NCI-H128 (cell line): ENCODE measurements at regions not wholly inside any gene's neighbourhood (a gene's known extent, or its start where the extent isn't known, plus 50 kb on each side); places are given as distances from the start of the nearest gene placed in this dataset.

Source experiments
- DNase-seq: peaks from one replicate; lab custom pipeline; 2025; ENCODE audit not compliant: unreplicated experiment; lab: John Stamatoyannopoulos, UW

DNA sequence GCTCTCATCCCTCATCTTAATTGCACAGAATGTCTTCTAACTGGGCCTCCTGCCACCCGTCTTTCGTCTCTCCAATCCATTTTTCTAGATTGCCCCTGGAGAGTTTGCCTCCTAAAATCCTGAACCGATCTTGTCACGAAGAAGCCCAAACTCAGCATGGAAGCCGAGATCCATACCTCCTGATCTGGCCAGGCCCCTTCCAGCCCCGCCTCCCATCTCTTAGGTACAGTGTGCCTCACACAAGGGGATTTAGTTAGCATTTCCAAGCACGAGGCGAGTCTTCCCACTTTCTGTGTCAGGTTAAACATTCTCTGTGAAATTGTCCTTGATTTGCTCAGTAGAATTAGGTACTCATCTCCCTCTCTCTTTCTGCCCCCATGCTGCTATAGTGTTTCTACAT lies 80.0 kb upstream of the TENM3 start:
- no peak for DNase-seq

DNA sequence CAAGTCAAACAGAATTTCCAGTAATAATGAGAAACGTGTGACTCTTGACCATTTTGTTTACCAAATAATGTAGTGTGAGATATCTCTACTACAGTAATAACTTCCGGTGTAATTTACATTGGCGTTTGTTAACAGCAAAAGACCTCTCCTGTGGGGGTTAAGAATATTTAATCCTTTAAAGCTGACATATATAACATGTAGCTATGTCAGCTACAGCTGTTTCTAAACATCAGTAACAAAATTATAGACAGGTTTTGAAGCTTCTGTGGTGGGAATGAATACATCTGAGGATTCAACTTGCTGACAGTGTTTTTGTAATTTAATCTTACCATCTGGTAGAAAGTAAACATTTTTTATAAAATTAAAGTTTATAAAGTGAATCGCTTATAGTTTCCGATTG lies 73.6 kb upstream of the TENM3 start:
- DNase-seq: no peak

DNA sequence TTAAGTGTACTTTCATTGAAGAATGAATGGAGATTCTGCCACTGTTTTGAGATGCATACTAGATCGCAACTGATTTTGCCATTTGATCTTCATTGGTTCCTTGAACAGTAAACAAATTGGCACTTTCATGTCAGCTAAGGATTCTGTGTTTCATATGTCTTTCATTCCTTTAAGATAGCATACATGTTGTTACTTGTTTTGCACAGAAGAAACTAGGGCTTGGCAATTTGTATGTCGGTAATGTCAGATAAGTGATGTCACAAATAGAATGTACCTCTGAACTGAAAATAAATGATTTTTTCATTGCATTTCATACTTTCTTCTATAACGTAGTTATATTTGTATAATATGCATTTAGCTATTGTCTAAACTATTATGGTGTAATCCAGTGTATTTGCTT lies 73.2 kb upstream of the TENM3 start:
- DNase-seq: no peak

DNA sequence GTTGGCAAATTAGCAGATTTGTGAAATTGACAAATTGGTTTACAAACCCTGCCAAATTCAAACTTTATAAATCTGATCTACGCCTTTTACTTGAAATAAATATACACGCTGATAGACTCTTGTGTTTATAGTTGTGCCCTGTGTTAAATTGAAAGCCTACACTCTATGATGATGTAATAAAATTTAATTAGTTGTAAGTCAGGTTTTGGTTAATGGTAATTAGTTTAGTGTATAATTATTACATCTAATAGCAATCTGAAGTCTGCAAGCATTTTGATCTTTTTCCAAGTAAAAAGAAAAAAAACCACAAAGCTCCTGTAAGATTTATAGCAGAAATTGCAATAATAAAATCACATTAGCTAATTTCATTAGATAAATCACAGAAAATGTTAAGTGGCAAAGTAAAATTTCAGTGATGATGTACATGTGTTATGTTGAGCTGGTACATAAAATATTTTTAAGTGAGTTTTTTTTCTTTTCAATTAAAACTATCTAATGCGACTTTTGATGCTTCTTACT lies 72.7 kb upstream of the TENM3 start:
- DNase-seq: no peak

DNA sequence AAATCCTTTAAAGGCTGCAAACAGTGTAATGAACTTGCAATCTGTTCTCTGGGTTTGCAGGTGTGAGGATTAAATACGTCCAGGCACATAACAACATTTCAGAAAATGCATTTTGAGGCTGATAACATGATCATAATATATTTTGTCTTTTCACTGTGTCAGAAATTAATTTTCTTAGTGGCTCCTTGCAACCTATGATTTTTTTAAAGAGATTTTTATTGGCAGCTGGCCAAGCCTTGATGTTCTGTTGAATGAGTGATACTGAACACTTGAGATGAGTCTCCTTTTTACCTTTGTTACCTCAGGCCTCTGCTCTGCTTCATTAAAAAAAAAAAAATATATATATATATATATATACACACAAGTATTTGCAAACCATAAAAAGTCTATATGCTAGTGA lies 68.2 kb upstream of the TENM3 start:
- no peak for DNase-seq

DNA sequence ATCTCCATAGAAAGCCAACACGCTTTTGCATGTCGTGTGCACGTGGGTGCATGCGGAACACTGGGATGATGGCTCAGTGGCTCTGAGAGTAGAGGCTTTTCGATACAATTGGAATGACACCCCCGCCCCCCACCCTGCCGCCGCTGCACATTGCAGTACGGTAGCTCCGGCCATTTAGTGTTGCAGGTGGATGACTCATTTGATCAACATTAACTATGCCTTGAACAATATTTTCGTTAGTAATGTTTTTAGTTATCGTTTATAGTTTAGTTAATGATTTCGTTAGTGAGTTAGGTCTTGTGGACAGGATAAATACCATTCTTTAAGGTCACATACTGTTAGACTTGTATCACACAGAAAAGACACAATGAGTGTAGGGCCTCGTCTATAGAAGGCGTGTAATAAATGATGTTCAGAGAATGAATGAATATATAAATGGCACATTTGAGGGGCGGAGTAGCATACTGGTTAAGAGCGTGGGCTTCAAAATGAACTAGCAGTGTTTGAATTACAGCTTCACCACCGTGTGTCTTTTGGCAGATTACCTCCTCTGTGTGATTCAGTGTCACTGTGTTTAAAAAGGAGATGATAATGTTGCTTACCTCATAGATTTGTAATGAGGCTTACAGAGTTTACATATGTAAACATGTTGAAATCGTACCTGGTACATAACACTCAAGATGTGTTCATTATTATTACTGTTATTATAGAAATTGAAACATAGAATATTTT lies 67.2 kb upstream of the TENM3 start:
- DNase-seq: no peak

DNA sequence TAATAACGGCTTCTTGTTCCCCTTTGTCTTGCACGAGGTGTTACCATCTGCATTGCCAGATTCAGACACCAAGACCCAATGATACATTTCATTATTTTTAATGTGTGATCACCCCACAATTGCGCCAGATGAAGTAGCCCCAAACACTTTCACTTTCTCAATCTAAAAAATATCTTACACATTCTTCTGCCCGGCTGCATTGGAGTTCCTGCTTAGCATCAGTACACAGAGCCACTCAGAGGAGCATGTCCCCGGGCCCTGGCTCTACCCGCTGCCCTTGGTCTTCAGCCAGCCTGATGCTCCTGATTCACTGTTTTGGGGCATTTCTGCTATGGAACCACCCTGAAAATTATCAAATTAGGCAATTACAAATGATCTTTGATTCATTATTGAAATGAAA lies 66.0 kb upstream of the TENM3 start:
- DNase-seq: no peak

DNA sequence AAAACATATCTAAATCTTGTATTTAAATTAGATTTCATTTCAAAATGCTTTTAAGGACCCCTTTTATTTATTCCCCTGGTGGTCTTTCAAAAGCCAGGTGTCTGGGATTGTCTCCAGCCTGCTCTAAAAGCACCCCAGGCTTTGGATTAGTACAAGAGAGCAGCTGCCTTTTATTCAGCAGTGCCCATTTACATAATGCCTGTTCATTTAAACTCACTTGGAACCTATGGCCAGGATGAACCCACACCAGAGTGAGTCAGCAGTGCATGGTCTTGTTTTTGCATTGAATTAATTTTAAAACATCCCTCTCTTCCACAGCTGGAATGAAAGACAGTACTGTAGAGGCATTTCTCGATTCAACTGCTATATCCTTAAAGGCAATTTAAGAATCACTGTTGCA lies 64.1 kb upstream of the TENM3 start:
- DNase-seq: no peak

DNA sequence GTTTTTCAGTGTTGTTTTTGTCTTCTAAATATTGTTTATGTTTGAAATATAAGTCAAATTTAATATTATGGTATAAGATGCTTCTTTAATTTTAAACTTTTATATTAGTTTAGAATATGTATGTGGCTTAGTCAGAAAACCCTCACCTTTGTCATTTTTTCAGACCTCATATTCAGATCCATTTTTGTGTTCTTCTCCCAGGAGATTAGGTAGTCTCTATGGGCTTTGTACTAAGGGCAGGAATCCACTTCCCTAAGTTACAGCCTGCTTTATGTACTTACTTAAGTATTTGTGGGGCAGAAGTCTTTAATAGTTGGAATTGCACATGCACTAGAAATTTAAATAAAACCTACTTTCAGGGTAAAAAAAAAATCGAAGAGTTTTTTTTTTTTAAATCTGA lies 63.5 kb upstream of the TENM3 start:
- DNase-seq: no peak

DNA sequence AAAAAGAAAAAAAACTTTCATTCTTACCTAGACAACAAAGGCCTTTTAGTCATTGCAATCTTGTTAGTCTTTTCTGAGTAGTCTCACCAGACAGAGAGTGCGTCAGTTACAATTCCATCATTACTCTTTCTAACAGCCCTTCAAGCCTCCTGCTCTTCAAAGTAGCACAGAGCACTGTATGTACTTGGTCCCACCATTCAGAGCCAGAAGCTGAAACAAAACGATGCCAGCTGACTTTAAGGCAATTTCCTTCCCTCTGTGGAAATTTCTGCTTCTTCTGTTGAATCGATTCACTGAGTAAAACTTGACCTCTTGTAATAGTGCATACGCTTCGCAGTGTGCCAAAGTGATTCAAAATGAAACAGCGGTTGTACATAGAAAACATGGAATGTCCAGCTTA lies 57.7 kb upstream of the TENM3 start:
- no peak for DNase-seq

DNA sequence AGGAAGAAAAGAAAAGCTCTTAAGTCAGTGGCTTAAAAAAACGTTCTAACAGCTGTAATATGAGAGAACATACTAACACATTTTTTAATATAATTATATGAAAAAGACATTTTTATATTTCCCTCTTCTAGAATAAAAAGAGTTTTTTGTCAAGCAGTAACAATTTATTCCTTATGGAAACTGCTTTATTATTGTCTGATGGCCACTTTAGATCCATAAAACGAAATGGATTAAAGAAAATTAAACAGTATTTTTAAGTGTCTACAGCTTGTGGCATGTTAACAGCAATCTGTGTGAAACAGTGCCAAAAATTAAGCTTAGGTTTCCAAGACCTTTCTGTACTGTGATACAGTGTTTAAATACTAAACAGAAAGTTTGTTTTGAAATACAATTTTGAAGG lies 55.5 kb upstream of the TENM3 start:
- no peak for DNase-seq

DNA sequence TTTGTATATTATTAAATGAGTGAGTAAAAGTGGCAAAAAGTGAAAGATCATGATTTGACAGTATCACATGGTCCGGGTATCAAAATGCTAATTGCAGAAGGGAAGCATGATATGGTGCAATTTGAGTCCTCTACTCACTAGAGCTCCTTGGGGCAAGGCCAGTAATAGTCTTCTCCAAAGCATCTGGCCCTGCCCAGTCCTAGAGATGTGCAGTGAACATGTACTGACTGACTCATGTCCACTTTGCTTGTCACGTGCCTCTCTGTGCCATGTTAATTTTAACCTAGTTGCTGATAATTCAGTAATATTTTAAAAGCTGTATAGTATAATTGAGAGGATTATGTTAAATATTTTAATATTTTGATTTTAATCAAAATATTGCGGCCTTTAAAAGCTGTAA lies 54.6 kb upstream of the TENM3 start:
- DNase-seq: no peak

DNA sequence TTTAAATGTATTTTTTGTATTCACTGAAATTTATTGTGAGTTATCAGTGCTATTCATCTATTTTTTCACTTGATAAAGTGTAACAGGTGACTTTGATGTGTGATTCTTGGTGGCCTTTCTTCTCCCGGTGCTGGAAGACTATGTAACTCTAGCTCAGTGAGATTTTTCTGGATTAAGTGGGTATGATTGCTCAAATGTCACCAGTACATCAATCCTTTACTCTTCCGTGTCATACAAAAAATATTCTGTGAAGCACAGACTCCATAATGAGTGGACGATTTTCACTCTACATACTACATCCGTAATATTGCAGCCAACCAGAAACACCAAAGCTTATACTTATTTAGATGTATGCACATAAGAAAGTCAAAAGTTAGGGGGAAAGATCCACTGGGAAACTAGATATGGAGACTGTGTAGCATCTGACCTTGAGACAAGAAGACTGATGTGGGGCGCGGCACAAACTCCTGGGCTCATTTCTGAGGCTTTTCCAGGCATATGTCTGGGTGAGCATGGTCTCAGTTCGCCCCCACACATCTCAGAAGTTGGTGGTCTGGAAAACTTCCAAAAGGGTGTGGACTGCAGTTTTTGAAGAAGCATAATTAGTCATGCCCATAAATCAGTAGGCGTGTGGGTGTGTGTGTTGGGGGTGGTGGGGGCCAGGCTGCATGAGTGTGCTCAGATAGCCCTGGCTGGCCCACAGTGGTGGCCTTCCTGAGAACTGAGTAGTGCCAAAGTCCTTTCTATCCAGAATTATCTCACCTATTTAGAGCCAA lies 53.9 kb upstream of the TENM3 start:
- DNase-seq: no peak

DNA sequence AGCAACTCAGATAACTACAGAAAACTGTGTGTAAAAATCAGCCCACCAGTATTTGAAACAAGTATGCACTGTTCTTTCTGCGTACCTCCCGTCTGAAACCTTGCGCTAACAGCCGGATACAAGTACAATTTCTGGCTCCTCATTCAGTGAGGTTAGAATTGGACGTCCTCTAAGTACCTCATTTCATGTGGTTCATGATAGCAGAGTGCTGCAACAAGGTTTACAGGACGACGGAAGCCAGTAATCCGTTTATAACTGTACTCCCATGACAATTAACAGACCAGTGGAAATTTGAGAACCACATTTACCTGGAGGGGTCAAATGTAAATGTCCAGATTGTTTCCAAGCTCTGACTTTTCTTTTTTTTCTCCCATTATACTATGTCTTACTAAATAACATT lies 52.9 kb upstream of the TENM3 start:
- no peak for DNase-seq

DNA sequence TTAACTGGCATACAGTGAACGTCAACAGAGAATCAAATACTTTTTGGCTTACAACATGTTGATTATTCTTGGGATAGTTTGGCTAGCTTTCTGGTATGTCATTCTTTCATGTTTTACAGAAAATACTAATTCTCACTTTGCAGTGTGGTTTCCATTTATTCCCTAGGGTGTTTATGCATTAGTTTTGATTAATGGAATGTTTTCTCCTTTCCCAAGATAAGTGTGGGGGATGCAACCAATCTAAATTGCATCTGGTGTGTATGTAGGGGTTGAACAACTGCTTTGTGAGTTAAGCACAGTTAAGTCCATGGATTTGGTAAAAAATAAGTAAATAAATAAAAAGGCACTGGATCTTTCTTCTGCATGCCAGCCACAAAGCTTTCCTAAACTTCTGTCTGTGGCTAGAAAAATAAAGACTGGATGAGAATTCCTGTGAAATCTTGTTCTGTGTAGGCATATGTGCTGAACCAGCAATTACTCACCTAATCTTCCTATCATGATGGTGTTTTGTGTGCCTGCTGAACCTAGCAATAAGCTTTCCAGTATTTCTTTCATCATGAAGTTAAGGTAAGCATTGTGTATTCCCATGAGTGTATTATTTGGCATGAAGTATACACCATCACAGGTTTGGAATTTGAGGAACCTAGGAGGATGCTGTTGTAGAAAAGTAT lies 50.6 kb upstream of the TENM3 start:
- DNase-seq: no peak

DNA sequence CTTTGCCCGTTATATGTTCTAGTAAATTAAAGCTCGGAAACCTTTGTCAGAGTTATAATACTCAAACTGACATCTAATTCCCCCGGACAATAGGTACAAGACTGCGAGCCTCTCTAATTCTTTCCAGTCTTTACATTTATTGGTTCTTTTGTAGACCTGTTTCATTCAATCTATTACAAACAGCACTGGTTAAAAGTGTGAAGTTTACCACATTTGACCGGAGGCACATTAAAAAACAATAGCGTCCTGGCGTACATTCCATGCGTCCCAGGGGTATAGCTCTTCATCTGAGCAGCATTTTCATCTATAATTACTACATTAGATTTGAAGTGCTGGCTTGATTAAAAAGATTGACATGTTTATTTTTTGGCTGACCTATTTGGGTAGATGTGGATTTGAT lies 49.9 kb upstream of the TENM3 start:
- DNase-seq: no peak
